Left cardiac atrium (tissue), 4 donors: ENCODE measurements at regions not wholly inside any gene's neighbourhood (a gene's known extent, or its start where the extent isn't known, plus 50 kb on each side); places are given as distances from the start of the nearest gene placed in this dataset.

Experiments used
- ATAC-seq, 2 donors: fragments of 200-7000 bp; cut with Tn5 transposase; one replicate each; pipeline ENCODE4 v1.9.1; 2020; ENCODE audit warnings: mild to moderate bottlenecking in 2 of 2, moderate library complexity in 2 of 2
- DNase-seq: peaks from one replicate; pipeline ENCODE4 v3.0.0-alpha.2; 2020
- intact Hi-C, 2 donors: fragments of 100-400 bp; cut with DNase I; formaldehyde crosslinking; loops; one replicate each; pipeline versions ENCODE4 v1.14.1 to v1.15.1; 2022 to 2023
- donor health status: DM: no; HTN: yes; CAD: no.
- donor health status: DM: no; HTN: yes; CAD: no; lungs with severe emphysema.
- donor health status: DM: yes; HTN: yes; CAD: no.
- donor health status: Dilated cardiomyopathy.

- no peak for DNase-seq
- intact Hi-C loops = no loop called here
- no peak for ATAC-seq
These were observed 652.4 kb downstream of the PLPP3 start for GRCh38 chr1:55926906-55927471.

GRCh38 chr1:55916907-55917306 lies 662.5 kb downstream of the PLPP3 start:
- DNase-seq (no peak), ATAC-seq (no peak)
- intact Hi-C loops = no loop called here

- ATAC-seq (peak in 1 of 2 donors; percentile 73), DNase-seq (no peak)
- intact Hi-C loops = no loop called here
These were observed 662.9 kb downstream of the PLPP3 start for GRCh38 chr1:55916481-55916880.

- DNase-seq = no peak
- ATAC-seq = no peak
- intact Hi-C loops = no loop called here
These were observed 665.8 kb downstream of the PLPP3 start for GRCh38 chr1:55913565-55913964.

- no peak for DNase-seq
- intact Hi-C loops = no loop called here
- no peak for ATAC-seq
These were observed 666.9 kb downstream of the PLPP3 start for GRCh38 chr1:55912438-55912837.

GRCh38 chr1:55904541-55904940 lies 674.8 kb downstream of the PLPP3 start:
- DNase-seq (no peak), ATAC-seq (no peak)
- intact Hi-C loops = no loop called here

- intact Hi-C loops = no loop called here
- no peak for ATAC-seq
- DNase-seq = no peak
These were observed 681.2 kb downstream of the PLPP3 start for GRCh38 chr1:55898181-55898580.

GRCh38 chr1:55896210-55896609 lies 681.0 kb upstream of the USP24 start:
- no peak for DNase-seq
- intact Hi-C loops = no loop called here
- ATAC-seq = no peak

GRCh38 chr1:55894521-55894920 lies 679.4 kb upstream of the USP24 start:
- DNase-seq = no peak

GRCh38 chr1:55893155-55893554 lies 678.0 kb upstream of the USP24 start:
- no peak for DNase-seq
- no peak for ATAC-seq
- intact Hi-C loops = no loop called here

More at GRCh38 chr1:55894521-55894920, 679.4 kb upstream of the USP24 start:
- intact Hi-C loops = no loop called here
- ATAC-seq = no peak

- ATAC-seq (no peak), DNase-seq (no peak)
- intact Hi-C loops = no loop called here
These were observed 673.6 kb upstream of the USP24 start for GRCh38 chr1:55888685-55889317.

GRCh38 chr1:55886856-55887712 lies 671.9 kb upstream of the USP24 start:
- no peak for ATAC-seq
- DNase-seq = no peak
- intact Hi-C loops = no loop called here

- ATAC-seq (no peak), DNase-seq (no peak)
- intact Hi-C loops = no loop called here
These were observed 670.5 kb upstream of the USP24 start for GRCh38 chr1:55885619-55886018.

GRCh38 chr1:55882931-55883330 lies 667.8 kb upstream of the USP24 start:
- DNase-seq = no peak
- ATAC-seq = no peak
- intact Hi-C loops = no loop called here

- intact Hi-C loops = no loop called here
- DNase-seq (no peak), ATAC-seq (no peak)
These were observed 664.2 kb upstream of the USP24 start for GRCh38 chr1:55879346-55879745.

GRCh38 chr1:55877437-55878232 lies 662.5 kb upstream of the USP24 start:
- intact Hi-C loops = no loop called here
- no peak for ATAC-seq
- DNase-seq = no peak

GRCh38 chr1:55876276-55877060 lies 661.3 kb upstream of the USP24 start:
- ATAC-seq = peak; percentile 56 to 78
- intact Hi-C loops = no loop called here
- DNase-seq = peak; percentile 29

GRCh38 chr1:55870106-55870505 lies 654.9 kb upstream of the USP24 start:
- intact Hi-C loops = no loop called here
- no peak for DNase-seq
- no peak for ATAC-seq

- intact Hi-C loops = no loop called here
- ATAC-seq = peak; percentile 35 to 55
- peak; percentile 62 for DNase-seq
These were observed 653.9 kb upstream of the USP24 start for GRCh38 chr1:55869065-55869464.
